Inflammatory macrophage (primary cell): ENCODE measurements at regions not wholly inside any gene's neighbourhood (a gene's known extent, or its start where the extent isn't known, plus 50 kb on each side); places are given as distances from the start of the nearest gene placed in this dataset.
"Not testable (repeated sequence)": the region's sequence is repeated elsewhere in the genome, so short reads cannot be mapped to it uniquely, and the experiment has no call there.

Source experiments
- DNase-seq, 2 donors: peaks; one replicate each; pipeline ENCODE4 v3.0.0-alpha.2; 2020 to 2022

DNA sequence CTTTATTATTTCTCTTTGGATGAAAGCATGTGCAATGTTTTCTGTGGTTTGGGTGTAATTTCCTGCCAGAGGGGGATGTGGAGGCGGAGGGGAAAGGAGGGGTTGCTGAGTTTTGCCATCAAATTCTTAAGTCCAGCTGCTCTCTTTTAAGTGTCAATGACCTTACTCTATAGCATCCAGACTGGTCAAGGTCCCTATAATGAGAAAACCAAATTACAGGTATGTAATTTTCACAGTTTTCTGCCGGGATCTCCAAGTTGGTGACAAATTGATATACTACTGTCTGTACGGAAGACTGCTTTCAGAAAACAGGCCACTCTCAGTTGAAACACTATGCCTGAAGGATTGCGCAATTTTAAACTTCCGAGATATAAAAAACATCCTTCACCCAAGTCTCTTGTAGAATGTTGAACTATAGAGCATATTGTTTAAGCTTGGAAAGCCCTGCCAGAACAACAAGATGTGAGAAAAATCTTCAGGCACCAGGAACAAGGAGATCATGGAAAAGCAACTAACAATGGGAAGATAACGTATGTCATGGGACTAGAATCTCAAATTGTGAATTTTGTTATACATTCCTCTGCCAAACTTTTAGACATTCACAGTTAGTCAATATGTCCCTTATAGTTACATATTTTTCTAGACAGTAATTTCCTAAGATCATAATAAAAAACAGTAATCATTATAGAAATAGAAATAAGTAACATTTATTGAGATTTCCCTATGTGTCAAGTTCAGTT, 300.7 kb upstream of the SATB1 start:
- DNase-seq: peak; percentile 39 to 69

- no peak for DNase-seq
These were observed 299.3 kb upstream of the SATB1 start for GRCh38 chr3:18724456-18724855.

DNA sequence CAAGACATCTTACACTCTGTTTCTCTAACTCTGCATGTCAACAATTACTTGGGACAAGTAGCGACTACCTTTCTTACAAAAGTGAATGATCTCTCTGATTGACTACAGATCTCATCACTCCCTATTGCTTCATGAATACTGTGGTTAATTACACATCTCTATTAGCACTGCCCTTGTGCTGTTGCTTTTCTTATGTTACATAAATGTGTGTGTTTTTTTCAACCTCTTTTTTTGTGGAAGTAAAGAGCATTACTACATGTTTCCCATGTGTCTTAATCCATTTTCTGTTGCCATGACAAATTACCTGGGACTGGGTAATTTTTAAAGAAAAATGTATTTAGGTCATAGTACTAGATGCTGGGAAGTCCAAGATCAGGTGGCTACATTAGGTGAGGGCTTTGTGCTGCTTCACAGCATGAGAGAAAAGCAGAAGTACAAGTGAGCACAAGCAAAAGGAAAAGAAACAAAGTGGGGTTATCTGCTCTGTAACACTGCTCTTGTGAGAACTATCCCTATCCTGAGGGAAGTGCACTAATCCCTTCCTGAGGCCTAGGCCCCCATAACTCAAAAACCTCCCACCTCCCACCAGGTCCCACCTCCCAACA, 298.2 kb upstream of the SATB1 start:
- peak in 1 of 2 donors; percentile 69 for DNase-seq

GRCh38 chr3:18720543-18720942, 295.4 kb upstream of the SATB1 start:
- DNase-seq: no peak

GRCh38 chr3:18717598-18717997, 292.5 kb upstream of the SATB1 start:
- DNase-seq: no peak

- DNase-seq: peak in 1 of 2 donors; percentile 29
These were observed 291.7 kb upstream of the SATB1 start for GRCh38 chr3:18716821-18717220.

GRCh38 chr3:18716101-18716500, 291.0 kb upstream of the SATB1 start:
- DNase-seq: no peak

GRCh38 chr3:18715208-18715607, 290.1 kb upstream of the SATB1 start:
- no peak for DNase-seq

GRCh38 chr3:18713577-18713951, 288.4 kb upstream of the SATB1 start:
- DNase-seq: no peak

- DNase-seq: no peak
These were observed 287.8 kb upstream of the SATB1 start for GRCh38 chr3:18712713-18713576.

DNA sequence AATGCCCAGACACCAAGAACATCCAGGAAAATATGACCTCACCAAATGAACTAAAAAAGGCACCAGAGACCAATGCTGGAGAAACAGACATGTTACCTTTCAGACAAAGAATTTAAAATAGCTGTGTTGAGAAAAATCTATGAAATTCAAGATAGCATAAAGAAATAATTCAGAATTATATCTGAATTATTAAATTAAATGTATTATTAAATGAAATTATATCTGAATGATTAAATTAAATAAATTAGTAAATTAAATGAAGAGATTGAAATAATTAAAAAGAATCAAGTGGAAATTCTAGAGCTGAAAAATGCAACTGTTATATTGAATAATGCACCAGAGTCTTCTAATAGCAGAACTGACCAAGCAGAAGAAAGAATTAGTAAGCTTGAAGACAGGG, 279.2 kb upstream of the SATB1 start:
- no peak for DNase-seq

DNA sequence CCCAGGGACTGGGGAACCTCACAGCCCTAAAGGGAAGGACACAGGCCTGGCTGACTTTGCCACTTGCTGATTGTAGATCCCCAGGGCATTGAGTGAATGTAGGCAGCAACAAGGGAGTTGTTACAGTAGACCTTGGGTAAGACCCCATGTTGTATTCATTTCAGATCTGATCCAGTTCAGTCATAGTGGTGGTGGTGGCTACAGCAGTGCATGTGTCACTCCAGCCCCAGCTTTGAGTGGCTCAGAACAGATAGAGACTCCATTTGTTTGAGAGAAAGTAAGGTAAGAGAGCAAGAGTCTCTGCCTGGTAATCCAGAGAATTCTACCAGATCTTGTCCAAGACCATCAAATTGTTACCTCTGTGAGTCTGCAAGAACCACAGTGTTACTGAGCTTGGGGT, 278.7 kb upstream of the SATB1 start:
- no peak for DNase-seq

DNA sequence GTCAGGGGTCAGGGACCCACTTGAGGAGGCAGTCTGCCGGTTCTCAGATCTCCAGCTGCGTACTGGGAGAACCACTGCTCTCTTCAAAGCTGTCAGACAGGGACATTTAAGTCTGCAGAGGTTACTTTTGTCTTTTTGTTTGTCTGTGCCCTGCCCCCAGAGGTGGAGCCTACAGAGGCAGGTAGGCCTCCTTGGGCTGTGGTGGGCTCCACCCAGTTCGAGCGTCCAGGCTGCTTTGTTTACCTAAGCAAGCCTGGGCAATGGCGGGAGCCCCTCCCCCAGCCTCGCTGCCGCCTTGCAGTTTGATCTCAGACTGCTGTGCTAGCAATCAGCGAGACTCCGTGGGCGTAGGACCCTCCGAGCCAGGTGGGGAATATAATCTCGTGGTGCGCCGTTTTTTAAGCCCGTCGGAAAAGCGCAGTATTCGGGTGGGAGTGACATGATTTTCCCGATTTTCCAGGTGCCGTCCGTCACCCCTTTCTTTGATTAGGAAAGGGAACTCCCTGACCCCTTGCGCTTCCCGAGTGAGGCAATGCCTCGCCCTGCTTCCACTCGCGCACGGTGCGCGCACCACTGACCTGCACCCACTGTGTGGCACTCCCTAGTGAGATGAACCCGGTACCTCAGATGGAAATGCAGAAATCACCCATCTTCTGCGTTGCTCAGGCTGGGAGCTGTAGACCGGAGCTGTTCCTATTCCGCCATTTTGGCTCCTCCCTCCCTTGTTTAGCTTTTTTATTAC, 268.6 kb upstream of the SATB1 start:
- DNase-seq: not testable (repeated sequence)

- peak; percentile 27 to 82 for DNase-seq
These were observed 262.1 kb upstream of the SATB1 start for GRCh38 chr3:18687286-18687685.

- no peak for DNase-seq
These were observed 258.8 kb upstream of the SATB1 start for GRCh38 chr3:18683900-18684299.

DNA sequence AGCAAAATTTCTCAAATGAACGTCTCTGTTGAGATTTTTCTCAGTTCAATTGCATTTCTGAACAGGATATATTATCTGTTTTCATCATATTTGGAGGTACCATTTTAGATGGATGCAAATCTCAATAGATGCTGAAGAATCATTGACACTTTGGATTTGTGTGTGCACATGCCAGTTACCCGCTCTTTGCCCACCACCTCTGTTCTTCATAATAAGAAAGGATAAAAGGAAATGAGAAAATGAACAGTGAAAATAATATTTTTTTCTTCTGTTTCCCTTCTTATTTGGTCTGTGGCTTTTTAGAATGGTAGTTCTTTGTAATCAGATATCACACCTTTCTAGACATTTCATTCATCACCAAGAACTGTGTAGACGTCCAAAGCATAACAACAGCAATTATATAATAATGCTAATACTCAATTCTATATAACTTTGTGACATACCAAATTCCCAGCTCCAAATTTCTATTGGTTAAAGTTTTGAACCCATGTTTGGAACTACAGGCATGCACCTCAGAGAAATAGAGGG, 256.7 kb upstream of the SATB1 start:
- no peak for DNase-seq

DNA sequence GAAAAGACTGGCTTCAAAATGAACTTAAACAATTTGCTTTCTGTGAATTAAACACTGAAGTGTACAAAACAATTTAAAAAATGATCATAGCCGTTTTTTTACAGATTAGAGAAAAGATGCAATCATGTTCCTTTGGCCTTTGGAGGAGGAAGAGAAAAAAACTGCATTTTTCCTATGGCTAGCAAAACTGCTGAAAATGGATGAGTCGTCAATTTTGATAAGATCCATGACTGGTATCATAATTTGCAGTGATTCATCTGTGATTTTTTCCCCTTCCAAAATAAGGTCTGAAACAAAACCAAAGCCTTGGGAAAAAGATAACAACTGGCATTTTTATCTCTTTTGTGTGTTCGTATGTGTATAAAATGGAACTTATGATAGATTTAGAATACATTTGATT, 255.6 kb upstream of the SATB1 start:
- DNase-seq: no peak

GRCh38 chr3:18679238-18679637, 254.1 kb upstream of the SATB1 start:
- DNase-seq: no peak

- no peak for DNase-seq
These were observed 250.1 kb upstream of the SATB1 start for GRCh38 chr3:18675197-18675596.

DNA sequence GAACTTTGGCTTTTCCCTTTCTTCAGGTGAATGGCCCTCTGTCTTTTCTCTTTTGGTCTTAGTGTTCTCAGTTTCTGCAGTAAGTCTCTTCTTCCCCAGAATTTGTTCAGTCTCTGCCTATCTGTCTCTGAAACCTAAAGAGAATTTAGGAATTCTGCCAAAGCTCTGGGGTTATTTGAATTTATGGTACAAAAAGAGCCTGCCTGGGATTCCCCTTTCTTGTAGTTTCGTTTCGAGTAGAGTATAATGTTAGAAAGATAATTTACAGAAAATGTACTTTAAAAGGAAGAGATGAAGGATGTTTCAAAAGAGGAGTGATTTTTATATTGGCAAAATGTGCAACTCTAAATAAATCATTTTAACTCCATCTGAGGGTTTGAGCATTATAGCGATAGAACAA, 247.4 kb upstream of the SATB1 start:
- DNase-seq: no peak

DNA sequence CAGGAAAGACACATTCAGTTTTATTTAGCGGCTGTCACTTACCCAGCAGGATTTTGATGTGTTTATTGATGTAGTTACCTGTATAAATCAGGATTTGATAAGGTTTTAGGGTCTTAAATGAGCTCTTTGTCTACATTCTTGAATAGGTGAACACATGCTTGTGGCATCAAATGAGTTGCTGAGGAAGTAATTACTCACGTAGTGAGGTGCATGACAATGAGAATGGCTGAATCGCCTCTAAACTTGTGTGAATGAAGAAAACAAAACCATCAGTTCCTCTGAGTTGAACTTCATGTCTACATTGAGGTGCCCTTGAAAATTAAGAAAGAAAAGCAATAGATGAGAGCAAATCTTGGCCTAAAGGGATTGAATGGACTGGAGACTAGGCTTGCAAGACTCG, 245.6 kb upstream of the SATB1 start:
- no peak for DNase-seq

- DNase-seq: no peak
These were observed 244.2 kb upstream of the SATB1 start for GRCh38 chr3:18669374-18669773.

DNA sequence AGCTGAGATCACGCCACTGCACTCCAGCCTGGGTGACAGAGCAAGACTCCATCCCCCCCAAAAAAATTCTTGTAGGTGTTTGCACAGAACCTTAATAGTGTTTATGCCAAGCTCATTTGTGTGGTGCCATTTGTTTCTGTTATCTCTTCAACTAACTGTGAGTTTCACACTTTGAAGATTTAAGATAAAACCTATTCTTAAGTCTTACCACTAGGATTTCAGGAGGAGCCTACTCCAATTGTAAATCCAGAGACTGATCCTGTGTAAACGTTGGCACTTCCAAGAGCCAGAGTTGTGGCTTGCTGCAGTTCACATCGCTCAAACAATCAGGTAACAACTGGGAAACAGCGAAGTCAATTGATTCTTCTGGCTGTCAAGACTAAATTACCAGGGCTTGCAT, 242.4 kb upstream of the SATB1 start:
- no peak for DNase-seq
